GM23338 (cell line): ENCODE measurements at regions not wholly inside any gene's neighbourhood (a gene's known extent, or its start where the extent isn't known, plus 50 kb on each side); places are given as distances from the start of the nearest gene placed in this dataset.

ENCODE experiments used
- ATAC-seq: fragments of 200-7000 bp; cut with Tn5 transposase; 3 replicates; pipeline ENCODE4 v1.9.1; 2020
- DNase-seq: peaks from one replicate; pipeline ENCODE4 v3.0.0-alpha.2; 2015; ENCODE audit warnings: low spot score
- H2AFZ ChIP-seq: fragments of 200-600 bp; sonication (generic); 2 replicates; pipeline ENCODE4 v1.8.0; 2016; ENCODE audit warnings: antibody characterized with exemption, mild to moderate bottlenecking, moderate library complexity
- H3F3A ChIP-seq: fragments of 200-600 bp; sonication (generic); replicated peaks from 2 replicates; pipeline ENCODE4 v1.8.0; 2017; ENCODE audit warnings: antibody characterized with exemption, mixed run types, low read depth
- H3K27ac ChIP-seq: fragments of 200-600 bp; sonication (generic); 2 replicates; pipeline ENCODE4 v1.6.1; 2016; ENCODE audit warnings: low read depth
- H3K27me3 ChIP-seq: fragments of 200-600 bp; sonication (generic); 2 replicates; pipeline ENCODE4 v1.8.0; 2016; ENCODE audit warnings: mild to moderate bottlenecking, mixed run types, moderate library complexity; ENCODE audit not compliant: insufficient read depth
- H3K36me3 ChIP-seq: fragments of 200-600 bp; sonication (generic); 2 replicates; pipeline ENCODE4 v1.8.0; 2016; ENCODE audit warnings: mild to moderate bottlenecking; ENCODE audit not compliant: insufficient read depth
- H3K4me1 ChIP-seq: fragments of 200-600 bp; sonication (generic); 2 replicates; pipeline ENCODE4 v1.8.0; 2016; ENCODE audit warnings: mild to moderate bottlenecking, moderate library complexity; ENCODE audit not compliant: insufficient read depth
- H3K4me2 ChIP-seq: fragments of 200-600 bp; sonication (generic); 2 replicates; pipeline ENCODE4 v1.7.1; 2017; ENCODE audit warnings: mixed run types
- H3K4me3 ChIP-seq: fragments of 200-600 bp; sonication (generic); 2 replicates; pipeline ENCODE4 v1.6.1; 2016; ENCODE audit warnings: mixed run types
- H3K79me2 ChIP-seq: fragments of 200-600 bp; sonication (generic); replicated peaks from 2 replicates; pipeline ENCODE4 v1.8.0; 2017; ENCODE audit warnings: mild to moderate bottlenecking; ENCODE audit not compliant: insufficient read depth
- H3K9me2 ChIP-seq: fragments of 200-600 bp; sonication (generic); 2 replicates; pipeline ENCODE4 v1.8.0; 2017; ENCODE audit not compliant: insufficient read depth
- H4K20me1 ChIP-seq: fragments of 200-600 bp; sonication (generic); replicated peaks from 2 replicates; pipeline ENCODE4 v1.8.0; 2017; ENCODE audit warnings: mild to moderate bottlenecking; ENCODE audit not compliant: insufficient read depth
- H3K27ac Mint-ChIP-seq: 2 replicates; pipeline ENCODE4 v1.8.0; 2020; ENCODE audit warnings: inconsistent platforms, mild to moderate bottlenecking, moderate library complexity, mixed read lengths
- H3K27me3 Mint-ChIP-seq: 3 replicates; pipeline ENCODE4 v1.8.0; 2022; ENCODE audit warnings: low read depth, mild to moderate bottlenecking, moderate library complexity, mixed read lengths, inconsistent platforms; ENCODE audit not compliant: insufficient read depth, poor library complexity
- H3K36me3 Mint-ChIP-seq: 3 replicates; pipeline ENCODE4 v1.8.0; 2021; ENCODE audit warnings: low read depth, mild to moderate bottlenecking, inconsistent platforms, moderate library complexity, mixed read lengths
- H3K4me1 Mint-ChIP-seq: 3 replicates; pipeline ENCODE4 v1.8.0; 2020; ENCODE audit warnings: mild to moderate bottlenecking, inconsistent platforms, mixed read lengths
- H3K4me3 Mint-ChIP-seq: 3 replicates; pipeline ENCODE4 v1.8.0; 2021; ENCODE audit warnings: moderate library complexity, mild to moderate bottlenecking, inconsistent platforms, mixed read lengths
- H3K9me3 Mint-ChIP-seq: 3 replicates; pipeline ENCODE4 v1.8.0; 2020; ENCODE audit warnings: moderate library complexity, mild to moderate bottlenecking, inconsistent platforms, mixed read lengths
- CREB1 ChIP-seq: fragments of 250-450 bp; sonication (Bioruptor Pico); IDR thresholded peaks from 2 replicates; pipeline ENCODE4 v1.5.0; 2020; ENCODE audit warnings: low read depth, mild to moderate bottlenecking, moderate library complexity
- CTCF ChIP-seq, 2 experiments: fragments of 200-600 bp in 1 of 2; sonication (generic) in 1 of 2; conservative IDR thresholded peaks; 2 replicates each; pipeline versions ENCODE4 v1.5.1 to v1.6.1; 2016 to 2017; ENCODE audit warnings: antibody characterized with exemption in 2 of 2, low read depth in 2 of 2, mild to moderate bottlenecking in 2 of 2, moderate library complexity in 1 of 2
- ETS1 ChIP-seq: IDR thresholded peaks from 2 replicates; pipeline ENCODE4 v1.6.1; 2016; ENCODE audit warnings: antibody characterized with exemption
- EZH2 ChIP-seq: fragments of 200-600 bp; sonication (generic); IDR thresholded peaks from one replicate; pipeline ENCODE4 v1.8.0; 2017; ENCODE audit warnings: antibody characterized with exemption, mild to moderate bottlenecking, low read depth; ENCODE audit not compliant: unreplicated experiment
- EZH2phosphoT487 ChIP-seq: fragments of 200-600 bp; sonication (generic); IDR thresholded peaks from one replicate; pipeline ENCODE4 v1.8.1; 2018; ENCODE audit warnings: antibody characterized with exemption; ENCODE audit not compliant: unreplicated experiment
- NANOG ChIP-seq: IDR thresholded peaks from 2 replicates; pipeline ENCODE4 v1.6.1; 2016; ENCODE audit warnings: antibody characterized with exemption, borderline replicate concordance
- STAT1 ChIP-seq: IDR thresholded peaks from one replicate; pipeline ENCODE4 v1.6.1; 2016; ENCODE audit warnings: antibody characterized with exemption; ENCODE audit not compliant: unreplicated experiment
- ZNF331 ChIP-seq: fragments of 250-450 bp; sonication (Bioruptor Pico); IDR thresholded peaks from 2 replicates; pipeline ENCODE4 v1.5.0; 2020; ENCODE audit warnings: low read depth, mild to moderate bottlenecking, moderate library complexity
- ZNF462 ChIP-seq: fragments of 250-450 bp; sonication (Bioruptor Pico); IDR thresholded peaks from 2 replicates; pipeline ENCODE4 v1.5.0; 2020; ENCODE audit warnings: mild to moderate bottlenecking, moderate library complexity
- TF ChIP-seq, protein P1 (sequence below): IDR thresholded peaks from one replicate; pipeline ENCODE4 v1.6.1; 2018; ENCODE audit warnings: antibody characterized with exemption; ENCODE audit not compliant: unreplicated experiment

- TF ChIP-seq ZNF462 (no peak), NANOG (no peak)
Observed at GRCh38 chr6:44006123-44006871, 121.0 kb downstream of the MRPL14 start (continued).

GRCh38 chr6:44005507-44005903 is 121.7 kb downstream of the MRPL14 start:
- no peak overlapping the region for H3K27ac Mint-ChIP-seq

More at GRCh38 chr6:44005507-44005903, 121.7 kb downstream of the MRPL14 start:
- H3K36me3 Mint-ChIP-seq, result no peaks in the 10 kb centered on the region; the same call in 2 of the 3 replicates
- ATAC-seq, result no peak
- peaks cover 23% of the 10 kb centered on the region for H3K27me3 Mint-ChIP-seq
- no peak for TF ChIP-seq CTCF (conservative IDR thresholded peaks at IDR 0.05; ENCODE audit: low read depth in 2 of 2)
- no peak for TF ChIP-seq ZNF331 (CRISPR knock-in tag)
- TF ChIP-seq NANOG, result no peak
- TF ChIP-seq CREB1, result no peak
- no peak for TF ChIP-seq EZH2phosphoT487
- TF ChIP-seq ETS1, result no peak
- no peak for TF ChIP-seq STAT1
- TF ChIP-seq, protein P1, sequence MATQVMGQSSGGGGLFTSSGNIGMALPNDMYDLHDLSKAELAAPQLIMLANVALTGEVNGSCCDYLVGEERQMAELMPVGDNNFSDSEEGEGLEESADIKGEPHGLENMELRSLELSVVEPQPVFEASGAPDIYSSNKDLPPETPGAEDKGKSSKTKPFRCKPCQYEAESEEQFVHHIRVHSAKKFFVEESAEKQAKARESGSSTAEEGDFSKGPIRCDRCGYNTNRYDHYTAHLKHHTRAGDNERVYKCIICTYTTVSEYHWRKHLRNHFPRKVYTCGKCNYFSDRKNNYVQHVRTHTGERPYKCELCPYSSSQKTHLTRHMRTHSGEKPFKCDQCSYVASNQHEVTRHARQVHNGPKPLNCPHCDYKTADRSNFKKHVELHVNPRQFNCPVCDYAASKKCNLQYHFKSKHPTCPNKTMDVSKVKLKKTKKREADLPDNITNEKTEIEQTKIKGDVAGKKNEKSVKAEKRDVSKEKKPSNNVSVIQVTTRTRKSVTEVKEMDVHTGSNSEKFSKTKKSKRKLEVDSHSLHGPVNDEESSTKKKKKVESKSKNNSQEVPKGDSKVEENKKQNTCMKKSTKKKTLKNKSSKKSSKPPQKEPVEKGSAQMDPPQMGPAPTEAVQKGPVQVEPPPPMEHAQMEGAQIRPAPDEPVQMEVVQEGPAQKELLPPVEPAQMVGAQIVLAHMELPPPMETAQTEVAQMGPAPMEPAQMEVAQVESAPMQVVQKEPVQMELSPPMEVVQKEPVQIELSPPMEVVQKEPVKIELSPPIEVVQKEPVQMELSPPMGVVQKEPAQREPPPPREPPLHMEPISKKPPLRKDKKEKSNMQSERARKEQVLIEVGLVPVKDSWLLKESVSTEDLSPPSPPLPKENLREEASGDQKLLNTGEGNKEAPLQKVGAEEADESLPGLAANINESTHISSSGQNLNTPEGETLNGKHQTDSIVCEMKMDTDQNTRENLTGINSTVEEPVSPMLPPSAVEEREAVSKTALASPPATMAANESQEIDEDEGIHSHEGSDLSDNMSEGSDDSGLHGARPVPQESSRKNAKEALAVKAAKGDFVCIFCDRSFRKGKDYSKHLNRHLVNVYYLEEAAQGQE, result no peak
- no peak for TF ChIP-seq EZH2
- Histone ChIP-seq H3K9me2 (no peaks in the 10 kb centered on the region), H3K36me3 (no peaks in the 10 kb centered on the region), H3K27ac (no peak overlapping the region), H3K4me2 (peak overlapping the region; percentile 60), H3K79me2 (no peaks in the 10 kb centered on the region), H3F3A (peaks cover 15% of the 10 kb centered on the region), H3K4me1 (peaks cover 47% of the 10 kb centered on the region), H2AFZ (no peak overlapping the region; the same call in 1 of the 2 replicates), H3K27me3 (peaks cover 30% of the 10 kb centered on the region), H4K20me1 (no peaks in the 10 kb centered on the region), H3K4me3 (no peak overlapping the region)
- peak overlapping the region; percentile 37; the same call in 1 of the 3 replicates for H3K4me3 Mint-ChIP-seq
- H3K4me1 Mint-ChIP-seq, result peaks cover 66% of the 10 kb centered on the region
- H3K9me3 Mint-ChIP-seq, result no peaks in the 10 kb centered on the region; the same call in 2 of the 3 replicates
- DNase-seq, result no peak
